ENCODE measurements at regions not wholly inside any gene's neighbourhood (a gene's known extent, or its start where the extent isn't known, plus 50 kb on each side); places are given as distances from the start of the nearest gene placed in this dataset.

- Histone ChIP-seq H3K9me3 (ENCODE audit: control insufficient read depth in 2 of 2, low read length in 2 of 2) (peaks cover 3 to 21% of the 10 kb centered on the region in 2 experiments), H3K36me3 (ENCODE audit: control insufficient read depth, insufficient read depth, low read length) (no peaks in the 10 kb centered on the region), H3K27me3 (ENCODE audit: control insufficient read depth, insufficient read depth, low read length) (no peaks in the 10 kb centered on the region), H3K27ac (ENCODE audit: insufficient read depth, low read length, poor library complexity, severe bottlenecking) (no peak overlapping the region), H3K4me1 (ENCODE audit: control insufficient read depth, insufficient read depth, low read length, poor library complexity, severe bottlenecking) (no peaks in the 10 kb centered on the region), H3K4me3 (ENCODE audit: low read depth, low read length) (no peak overlapping the region)
- ATAC-seq (ENCODE audit: low read depth in 2 of 2) (no peak), DNase-seq (no peak)
- no peaks in the 10 kb centered on the region for H3K27me3 Mint-ChIP-seq
- H3K9me3 Mint-ChIP-seq, result peaks cover 0 to 18% (median 3%) of the 10 kb centered on the region in 7 donors
- H3K27ac Mint-ChIP-seq, result no peak overlapping the region
- H3K36me3 Mint-ChIP-seq, result peaks cover 6% of the 10 kb centered on the region
- H3K4me1 Mint-ChIP-seq, result no peaks in the 10 kb centered on the region
- no peak overlapping the region for H3K4me3 Mint-ChIP-seq
Measured at GRCh38 chr20:23266530-23267398, 83.8 kb upstream of the NXT1 start.

- Histone ChIP-seq H3K36me3 (ENCODE audit: control insufficient read depth, insufficient read depth, low read length) (no peaks in the 10 kb centered on the region), H3K9me3 (ENCODE audit: control insufficient read depth in 2 of 2, low read length in 2 of 2) (peaks cover 3 to 21% of the 10 kb centered on the region in 2 experiments), H3K4me1 (ENCODE audit: control insufficient read depth, insufficient read depth, low read length, poor library complexity, severe bottlenecking) (no peaks in the 10 kb centered on the region), H3K27ac (ENCODE audit: insufficient read depth, low read length, poor library complexity, severe bottlenecking) (no peak overlapping the region), H3K27me3 (ENCODE audit: control insufficient read depth, insufficient read depth, low read length) (no peaks in the 10 kb centered on the region), H3K4me3 (ENCODE audit: low read depth, low read length) (no peak overlapping the region)
- Mint-ChIP-seq H3K4me3 (no peak overlapping the region), H3K27me3 (peaks cover 4% of the 10 kb centered on the region), H3K9me3 (peaks cover 0 to 18% (median 3%) of the 10 kb centered on the region in 7 donors), H3K36me3 (peaks cover 6% of the 10 kb centered on the region), H3K27ac (no peak overlapping the region), H3K4me1 (no peaks in the 10 kb centered on the region)
- ATAC-seq (ENCODE audit: low read depth in 2 of 2) (no peak), DNase-seq (no peak)
Measured at GRCh38 chr20:23265226-23265625, 85.4 kb upstream of the NXT1 start.

- Histone ChIP-seq H3K4me3 (ENCODE audit: low read depth, low read length) (no peak overlapping the region), H3K4me1 (ENCODE audit: control insufficient read depth, insufficient read depth, low read length, poor library complexity, severe bottlenecking) (no peaks in the 10 kb centered on the region), H3K27ac (ENCODE audit: insufficient read depth, low read length, poor library complexity, severe bottlenecking) (no peak overlapping the region), H3K36me3 (ENCODE audit: control insufficient read depth, insufficient read depth, low read length) (no peaks in the 10 kb centered on the region), H3K9me3 (ENCODE audit: control insufficient read depth in 2 of 2, low read length in 2 of 2) (peaks cover 3 to 17% of the 10 kb centered on the region in 2 experiments), H3K27me3 (ENCODE audit: control insufficient read depth, insufficient read depth, low read length) (no peaks in the 10 kb centered on the region)
- Mint-ChIP-seq H3K27ac (no peak overlapping the region), H3K27me3 (peaks cover 4% of the 10 kb centered on the region), H3K9me3 (peaks cover 0 to 15% (median 3%) of the 10 kb centered on the region in 7 donors), H3K4me1 (no peaks in the 10 kb centered on the region), H3K36me3 (peaks cover 6% of the 10 kb centered on the region), H3K4me3 (no peak overlapping the region)
- no peak for DNase-seq
- ATAC-seq (ENCODE audit: low read depth in 2 of 2), result no peak
Measured at GRCh38 chr20:23264545-23264944, 86.0 kb upstream of the NXT1 start.

GRCh38 chr20:23260181-23260840 is 90.3 kb upstream of the NXT1 start:
- Histone ChIP-seq H3K36me3 (ENCODE audit: control insufficient read depth, insufficient read depth, low read length) (no peaks in the 10 kb centered on the region), H3K4me1 (ENCODE audit: control insufficient read depth, insufficient read depth, low read length, poor library complexity, severe bottlenecking) (no peaks in the 10 kb centered on the region), H3K27ac (ENCODE audit: insufficient read depth, low read length, poor library complexity, severe bottlenecking) (no peak overlapping the region), H3K9me3 (ENCODE audit: control insufficient read depth in 2 of 2, low read length in 2 of 2) (peaks cover 0 to 5% of the 10 kb centered on the region in 2 experiments), H3K4me3 (ENCODE audit: low read depth, low read length) (no peak overlapping the region), H3K27me3 (ENCODE audit: control insufficient read depth, insufficient read depth, low read length) (no peaks in the 10 kb centered on the region)
- Mint-ChIP-seq H3K27ac (no peak overlapping the region), H3K4me1 (no peaks in the 10 kb centered on the region), H3K36me3 (no peaks in the 10 kb centered on the region), H3K4me3 (no peak overlapping the region), H3K9me3 (peaks cover 0 to 3% (median 0%) of the 10 kb centered on the region in 7 donors), H3K27me3 (peaks cover 8% of the 10 kb centered on the region)
- no peak for ATAC-seq (ENCODE audit: low read depth in 2 of 2)
- DNase-seq, result no peak

GRCh38 chr20:23258747-23259121 is 91.9 kb upstream of the NXT1 start:
- H3K4me3 ChIP-seq (ENCODE audit: low read depth, low read length), result no peak overlapping the region
- H3K4me1 Mint-ChIP-seq, result no peaks in the 10 kb centered on the region

GRCh38 chr20:23257848-23258746 is 92.5 kb upstream of the NXT1 start:
- no peaks in the 10 kb centered on the region for H3K36me3 ChIP-seq (ENCODE audit: control insufficient read depth, insufficient read depth, low read length)
- no peaks in the 10 kb centered on the region for H3K9me3 ChIP-seq (ENCODE audit: control insufficient read depth in 2 of 2, low read length in 2 of 2)
- H3K27me3 ChIP-seq (ENCODE audit: control insufficient read depth, insufficient read depth, low read length), result no peaks in the 10 kb centered on the region
- Mint-ChIP-seq H3K27me3 (peaks cover 8% of the 10 kb centered on the region), H3K4me1 (no peaks in the 10 kb centered on the region), H3K9me3 (no peaks in the 10 kb centered on the region), H3K4me3 (no peak overlapping the region), H3K27ac (no peak overlapping the region), H3K36me3 (no peaks in the 10 kb centered on the region)
- H3K27ac ChIP-seq (ENCODE audit: insufficient read depth, low read length, poor library complexity, severe bottlenecking), result no peak overlapping the region
- no peak overlapping the region for H3K4me3 ChIP-seq (ENCODE audit: low read depth, low read length)
- ATAC-seq (ENCODE audit: low read depth in 2 of 2) (no peak), DNase-seq (no peak)
- H3K4me1 ChIP-seq (ENCODE audit: control insufficient read depth, insufficient read depth, low read length, poor library complexity, severe bottlenecking), result no peaks in the 10 kb centered on the region

More at GRCh38 chr20:23258747-23259121, 91.9 kb upstream of the NXT1 start:
- Mint-ChIP-seq H3K4me3 (no peak overlapping the region), H3K27ac (no peak overlapping the region), H3K36me3 (no peaks in the 10 kb centered on the region), H3K27me3 (peaks cover 8% of the 10 kb centered on the region), H3K9me3 (peaks cover 0 to under 1% (median 0%) of the 10 kb centered on the region in 7 donors)
- ATAC-seq (ENCODE audit: low read depth in 2 of 2) (no peak), DNase-seq (no peak)
- H3K27ac ChIP-seq (ENCODE audit: insufficient read depth, low read length, poor library complexity, severe bottlenecking), result no peak overlapping the region
- no peaks in the 10 kb centered on the region for H3K27me3 ChIP-seq (ENCODE audit: control insufficient read depth, insufficient read depth, low read length)
- H3K36me3 ChIP-seq (ENCODE audit: control insufficient read depth, insufficient read depth, low read length), result no peaks in the 10 kb centered on the region
- H3K9me3 ChIP-seq (ENCODE audit: control insufficient read depth in 2 of 2, low read length in 2 of 2), result peaks cover 0 to 4% of the 10 kb centered on the region in 2 experiments
- no peaks in the 10 kb centered on the region for H3K4me1 ChIP-seq (ENCODE audit: control insufficient read depth, insufficient read depth, low read length, poor library complexity, severe bottlenecking)

GRCh38 chr20:23257106-23257761 is 93.4 kb upstream of the NXT1 start:
- H3K4me1 Mint-ChIP-seq, result no peaks in the 10 kb centered on the region
- Histone ChIP-seq H3K27ac (ENCODE audit: insufficient read depth, low read length, poor library complexity, severe bottlenecking) (no peak overlapping the region), H3K36me3 (ENCODE audit: control insufficient read depth, insufficient read depth, low read length) (no peaks in the 10 kb centered on the region), H3K4me3 (ENCODE audit: low read depth, low read length) (no peak overlapping the region), H3K27me3 (ENCODE audit: control insufficient read depth, insufficient read depth, low read length) (no peaks in the 10 kb centered on the region), H3K4me1 (ENCODE audit: control insufficient read depth, insufficient read depth, low read length, poor library complexity, severe bottlenecking) (no peaks in the 10 kb centered on the region), H3K9me3 (ENCODE audit: control insufficient read depth in 2 of 2, low read length in 2 of 2) (no peaks in the 10 kb centered on the region)
- no peaks in the 10 kb centered on the region for H3K36me3 Mint-ChIP-seq
- no peak for ATAC-seq (ENCODE audit: low read depth in 2 of 2)
- H3K27me3 Mint-ChIP-seq, result peaks cover 8% of the 10 kb centered on the region
- no peak for DNase-seq
- H3K9me3 Mint-ChIP-seq, result no peaks in the 10 kb centered on the region
- no peak overlapping the region for H3K4me3 Mint-ChIP-seq
- H3K27ac Mint-ChIP-seq, result no peak overlapping the region

Data from CD4-positive, CD25-positive, alpha-beta regulatory T cell (primary cell).